ENCODE measurements at regions not wholly inside any gene's neighbourhood (a gene's known extent, or its start where the extent isn't known, plus 50 kb on each side); places are given as distances from the start of the nearest gene placed in this dataset.
A peak's percentile ranks its signal among the peaks of the same experiment; 100 is the strongest.
"Not testable (repeated sequence)": the region's sequence is repeated elsewhere in the genome, so short reads cannot be mapped to it uniquely, and the experiment has no call there.

DNA sequence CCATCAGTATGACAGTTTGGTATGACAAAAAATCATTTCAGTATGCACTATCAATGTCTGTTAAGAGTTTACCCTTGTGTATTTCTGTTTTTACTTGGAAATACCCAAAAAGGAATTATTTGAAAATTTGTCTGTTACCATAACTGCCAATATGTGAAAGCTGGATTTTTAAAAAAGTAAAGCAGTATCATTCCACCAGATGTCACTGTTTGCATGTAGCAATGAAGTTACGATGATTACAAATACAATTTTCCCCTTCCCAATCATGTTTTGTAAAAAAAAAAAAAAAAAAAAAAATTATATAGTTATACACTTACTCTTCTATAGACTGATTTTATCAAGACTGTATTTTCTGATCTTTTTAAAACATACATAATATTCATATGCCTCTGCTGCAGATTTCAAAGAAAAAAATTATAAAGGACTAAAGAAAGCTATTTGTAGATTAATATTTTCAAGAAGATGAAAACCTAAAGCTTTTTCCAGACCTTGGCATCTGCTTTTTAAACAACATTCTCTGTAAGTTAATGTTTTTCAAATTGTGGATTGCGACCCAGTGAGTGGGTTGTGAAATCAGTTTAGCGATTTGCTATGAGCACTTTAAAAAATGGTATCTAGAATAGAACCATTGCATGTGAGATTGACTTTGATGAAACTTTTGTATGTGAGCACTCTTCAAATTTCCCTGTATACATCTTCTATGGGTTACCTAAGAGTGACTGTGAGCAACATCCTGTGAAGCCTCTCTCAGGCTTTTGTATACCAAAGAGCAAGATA, 114.2 kb downstream of the TTC6 start:
- peak; percentile 9 for DNase-seq
- in situ Hi-C loops (cut with MboI; ENCODE audit: low pct_unique_long_range_greater_than_20kb, low sequenced_read_pairs) = no loop called here

GRCh38 chr14:37711356-37711830, 116.0 kb downstream of the TTC6 start:
- no peak for DNase-seq
- in situ Hi-C loops (cut with MboI; ENCODE audit: low pct_unique_long_range_greater_than_20kb, low sequenced_read_pairs) = no loop called here

DNA sequence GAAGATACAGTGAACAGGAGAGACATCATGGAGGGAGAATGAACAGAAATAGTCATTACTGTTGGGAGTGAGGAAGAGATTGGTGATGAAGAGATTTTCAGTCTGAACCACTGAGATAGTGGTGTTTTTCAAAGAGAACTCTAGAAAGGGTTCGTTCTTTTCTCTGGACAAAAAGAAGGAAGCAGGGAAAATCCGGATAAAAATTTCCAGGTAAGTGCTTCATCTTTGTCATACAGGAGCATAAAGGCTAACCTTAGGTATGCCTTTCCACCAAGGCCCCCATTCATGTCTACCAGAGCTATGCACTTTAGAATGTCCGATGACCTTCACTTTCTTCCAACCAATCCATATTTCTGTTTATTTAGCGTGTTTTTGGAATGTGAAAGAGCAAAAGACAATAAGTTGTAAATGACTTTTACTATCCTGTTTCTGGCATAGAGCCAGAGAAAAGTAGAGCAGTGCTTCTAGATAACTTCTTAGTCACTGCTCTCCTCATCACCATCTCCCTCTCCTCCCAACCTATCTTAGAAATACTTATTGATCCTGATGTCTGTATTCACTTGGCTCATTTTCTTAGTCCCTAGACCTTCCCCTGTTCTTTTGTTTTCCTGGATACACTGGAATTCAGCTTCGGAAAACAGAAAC, 116.5 kb downstream of the TTC6 start:
- in situ Hi-C loops (cut with MboI; ENCODE audit: low pct_unique_long_range_greater_than_20kb, low sequenced_read_pairs) = no loop called here
- DNase-seq = no peak

GRCh38 chr14:37712476-37712860, 117.0 kb downstream of the TTC6 start:
- DNase-seq; in situ Hi-C loops (cut with MboI; ENCODE audit: low pct_unique_long_range_greater_than_20kb, low sequenced_read_pairs): not testable (repeated sequence)

GRCh38 chr14:37712976-37713431, 117.6 kb downstream of the TTC6 start:
- no peak for DNase-seq
- in situ Hi-C loops (cut with MboI; ENCODE audit: low pct_unique_long_range_greater_than_20kb, low sequenced_read_pairs) = no loop called here

DNA sequence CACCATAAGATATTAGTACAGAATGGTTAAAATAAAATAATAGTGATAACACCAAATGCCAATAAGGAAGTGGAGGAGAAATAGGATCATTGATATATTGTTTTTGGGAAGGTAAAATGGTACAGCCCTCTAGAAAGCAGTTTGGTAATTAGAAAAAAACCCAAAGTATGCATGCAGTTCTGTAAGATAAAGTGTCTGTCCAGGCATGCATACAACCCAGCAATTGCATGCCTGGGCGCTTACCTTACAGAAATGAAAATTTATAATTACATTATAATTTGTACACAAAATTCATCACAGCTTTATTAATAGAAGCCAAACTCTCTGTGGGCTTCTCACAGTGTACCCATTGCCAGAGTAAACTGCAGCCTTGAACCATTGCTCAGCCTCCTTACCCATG, 124.7 kb downstream of the TTC6 start:
- in situ Hi-C loops (cut with MboI; ENCODE audit: low pct_unique_long_range_greater_than_20kb, low sequenced_read_pairs) = no loop called here
- DNase-seq = no peak

GRCh38 chr14:37721976-37722659, 126.7 kb downstream of the TTC6 start:
- DNase-seq = no peak
- in situ Hi-C loops (cut with MboI; ENCODE audit: low pct_unique_long_range_greater_than_20kb, low sequenced_read_pairs) = no loop called here

- in situ Hi-C loops (cut with MboI; ENCODE audit: low pct_unique_long_range_greater_than_20kb, low sequenced_read_pairs) = no loop called here
- DNase-seq = no peak
Observed at GRCh38 chr14:37723515-37723914, 128.1 kb downstream of the TTC6 start.

GRCh38 chr14:37726708-37727107, 131.3 kb downstream of the TTC6 start:
- in situ Hi-C loops (cut with MboI; ENCODE audit: low pct_unique_long_range_greater_than_20kb, low sequenced_read_pairs) = no loop called here

GRCh38 chr14:37729218-37729617, 133.8 kb downstream of the TTC6 start:
- no peak for DNase-seq
- in situ Hi-C loops (cut with MboI; ENCODE audit: low pct_unique_long_range_greater_than_20kb, low sequenced_read_pairs) = no loop called here

More at GRCh38 chr14:37726708-37727107, 131.3 kb downstream of the TTC6 start:
- no peak for DNase-seq

- DNase-seq = no peak
- in situ Hi-C loops (cut with MboI; ENCODE audit: low pct_unique_long_range_greater_than_20kb, low sequenced_read_pairs) = no loop called here
Observed at GRCh38 chr14:37731094-37731493, 135.7 kb downstream of the TTC6 start.

DNA sequence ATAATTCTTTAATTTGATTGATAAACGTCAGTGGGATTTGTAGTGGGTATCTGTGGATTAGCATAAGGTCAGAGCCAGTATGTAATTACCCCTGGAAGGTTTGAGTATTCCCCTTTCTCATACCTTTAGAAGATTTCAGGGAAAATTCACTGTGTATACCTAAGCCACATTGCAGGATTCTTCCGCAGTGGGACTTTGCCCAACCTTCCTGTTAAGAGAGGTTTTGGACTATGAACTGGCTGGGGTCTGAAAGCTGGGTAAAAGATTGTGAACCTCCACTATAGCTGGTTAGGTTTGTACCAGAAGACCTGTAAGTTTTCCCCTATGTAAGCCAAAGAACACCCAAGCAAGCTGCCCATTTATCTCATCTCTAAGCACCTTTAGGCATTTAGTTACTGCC, 150.2 kb downstream of the TTC6 start:
- in situ Hi-C loops (cut with MboI; ENCODE audit: low pct_unique_long_range_greater_than_20kb, low sequenced_read_pairs) = no loop called here
- DNase-seq = no peak

DNA sequence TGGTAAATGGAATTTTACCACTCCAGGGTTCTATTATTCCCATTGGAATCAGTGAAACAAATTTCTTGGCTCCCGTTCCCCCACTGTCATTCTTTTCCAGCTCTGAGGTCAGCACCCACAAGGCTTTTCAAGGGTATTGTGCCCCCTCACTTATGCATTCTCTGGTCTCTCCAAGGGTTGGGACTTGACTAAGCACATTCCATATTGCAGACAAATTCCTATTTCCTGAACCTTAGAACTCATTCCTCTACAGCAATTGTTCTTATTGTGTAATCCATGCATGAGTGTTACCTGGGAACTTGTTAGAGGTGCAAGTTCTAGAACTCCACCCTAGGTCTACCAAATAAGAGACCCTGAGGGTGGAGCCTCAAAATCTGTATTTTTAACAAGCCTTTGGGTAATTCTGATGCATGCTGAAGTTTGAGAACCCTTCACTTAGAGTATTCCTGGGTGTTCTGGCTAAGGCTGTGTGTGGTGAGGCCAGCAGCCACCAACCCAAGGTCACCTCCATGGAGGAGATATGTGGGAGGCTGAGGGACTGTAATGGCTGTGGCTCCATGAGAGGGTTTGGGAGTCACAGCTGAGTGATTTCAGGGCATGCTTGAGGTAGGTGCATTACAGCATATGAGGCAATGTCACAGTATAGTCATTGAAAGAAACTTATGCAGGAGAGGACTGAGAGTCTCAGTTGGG, 150.9 kb downstream of the TTC6 start:
- in situ Hi-C loops (cut with MboI; ENCODE audit: low pct_unique_long_range_greater_than_20kb, low sequenced_read_pairs) = no loop called here

DNA sequence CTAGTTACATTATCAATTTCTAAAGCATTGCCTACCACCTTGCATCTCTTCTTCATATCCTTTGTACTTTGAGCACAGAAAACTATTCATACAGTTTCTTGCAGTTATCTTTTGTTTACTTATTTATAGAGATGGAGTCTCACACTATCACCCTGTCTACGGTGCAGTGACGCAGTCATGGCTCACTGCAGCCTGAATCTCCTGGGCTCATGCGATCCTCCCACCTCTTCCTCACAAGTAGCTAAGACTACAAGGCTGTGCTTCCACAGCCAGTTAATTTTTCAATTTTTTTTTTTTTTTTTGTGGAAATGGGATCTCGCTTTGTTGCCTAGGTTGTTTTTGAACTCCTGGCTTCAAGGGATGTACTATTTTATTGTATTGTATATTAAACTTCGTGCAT, 158.0 kb downstream of the TTC6 start:
- in situ Hi-C loops (cut with MboI; ENCODE audit: low pct_unique_long_range_greater_than_20kb, low sequenced_read_pairs) = no loop called here
- DNase-seq = no peak

More for the DNA sequence above, 150.9 kb downstream of the TTC6 start:
- no peak for DNase-seq

DNA sequence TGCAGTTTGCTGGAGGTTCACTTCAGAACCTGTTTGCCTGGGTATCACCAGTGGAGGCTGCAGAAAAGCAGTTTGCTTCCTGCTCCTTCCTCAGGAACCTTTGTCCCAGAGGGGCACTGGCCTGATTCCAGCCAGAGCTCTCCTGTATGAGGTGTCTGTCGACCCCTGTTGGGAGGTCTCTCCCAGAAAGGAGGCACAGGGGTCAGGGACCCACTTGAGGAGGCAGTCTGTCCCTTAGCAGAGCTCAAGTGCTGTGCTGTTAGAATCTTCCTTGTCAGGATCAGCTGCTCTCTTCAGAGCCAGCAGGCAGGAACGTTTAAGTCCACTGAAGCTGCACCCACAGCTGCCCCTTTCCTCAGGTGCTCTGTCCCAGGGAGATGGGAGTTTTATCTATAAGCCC, 164.8 kb downstream of the TTC6 start:
- in situ Hi-C loops (cut with MboI; ENCODE audit: low pct_unique_long_range_greater_than_20kb, low sequenced_read_pairs); DNase-seq: not testable (repeated sequence)

GRCh38 chr14:37763266-37763665, 167.8 kb downstream of the TTC6 start:
- in situ Hi-C loops (cut with MboI; ENCODE audit: low pct_unique_long_range_greater_than_20kb, low sequenced_read_pairs) = no loop called here
- no peak for DNase-seq

GRCh38 chr14:37772283-37772682, 176.9 kb downstream of the TTC6 start:
- in situ Hi-C loops (cut with MboI; ENCODE audit: low pct_unique_long_range_greater_than_20kb, low sequenced_read_pairs); DNase-seq: not testable (repeated sequence)

DNA sequence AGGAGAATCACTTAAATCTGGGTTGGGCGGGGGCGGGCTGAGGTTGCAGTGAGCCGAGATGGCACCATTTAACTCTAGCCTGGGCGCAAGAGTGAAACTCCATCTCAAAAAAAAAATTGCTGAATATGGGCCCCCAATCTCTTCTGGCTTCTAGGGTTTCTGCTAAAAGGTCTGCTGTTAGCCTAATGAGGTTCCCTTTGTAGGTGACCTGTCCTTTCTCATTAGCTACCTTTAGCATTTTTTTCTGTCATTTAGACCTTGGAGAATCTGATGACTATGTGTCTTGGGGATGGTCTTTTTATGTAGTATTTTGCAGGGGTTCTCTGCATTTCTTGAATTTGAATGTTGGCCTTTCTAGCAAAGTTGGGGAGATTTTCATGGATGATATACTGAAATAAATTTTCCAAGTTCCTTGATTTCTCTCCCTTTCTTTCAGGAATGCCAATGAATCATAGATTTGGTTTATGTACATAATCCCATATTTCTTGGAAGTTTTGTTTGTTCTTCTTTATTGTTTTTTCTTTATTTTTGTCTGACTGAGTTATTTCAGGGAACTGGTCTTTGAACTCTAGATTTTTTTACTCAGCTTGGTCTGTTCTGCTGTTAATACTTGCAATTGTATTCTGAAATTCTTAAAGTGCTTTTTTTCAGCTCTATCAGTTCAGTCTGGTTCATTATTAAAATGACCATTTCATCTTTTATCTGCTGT, 181.5 kb downstream of the TTC6 start:
- DNase-seq = no peak
- in situ Hi-C loops (cut with MboI; ENCODE audit: low pct_unique_long_range_greater_than_20kb, low sequenced_read_pairs) = no loop called here

Measured in KBM-7 (cell line).